HL-60 (cell line): ENCODE measurements at regions not wholly inside any gene's neighbourhood (a gene's known extent, or its start where the extent isn't known, plus 50 kb on each side); places are given as distances from the start of the nearest gene placed in this dataset.

Experiments
- DNase-seq, 2 experiments: peaks; one replicate each; pipeline ENCODE4 v3.0.0-alpha.2; 2010 to 2020; ENCODE audit warnings: low read depth in 1 of 2, low spot score in 1 of 2
- H3K27ac ChIP-seq: fragments of 250-450 bp; sonication (Bioruptor Pico); replicated peaks from 2 replicates; pipeline ENCODE4 v1.5.1; 2020; ENCODE audit warnings: mild to moderate bottlenecking, moderate library complexity
- H3K27me3 ChIP-seq: fragments of 250-450 bp; sonication (Bioruptor Pico); 2 replicates; pipeline ENCODE4 v1.5.1; 2021; ENCODE audit warnings: mild to moderate bottlenecking, moderate library complexity; ENCODE audit not compliant: insufficient read depth, poor library complexity, severe bottlenecking
- H3K4me3 ChIP-seq: replicated peaks from 2 replicates; pipeline ENCODE4 v1.5.1; 2011; ENCODE audit warnings: mild to moderate bottlenecking, control low read depth, low read length; ENCODE audit not compliant: insufficient read depth
- GABPA ChIP-seq: IDR thresholded peaks from 2 replicates; pipeline ENCODE4 v1.6.1; 2012; ENCODE audit warnings: low read depth
- POLR2AphosphoS5 ChIP-seq: IDR thresholded peaks from 2 replicates; pipeline ENCODE4 v1.6.1; 2012; ENCODE audit warnings: low read depth
- SPI1 ChIP-seq: IDR thresholded peaks from 2 replicates; pipeline ENCODE4 v1.6.1; 2012; ENCODE audit warnings: low read depth, mild to moderate bottlenecking, borderline replicate concordance
- TF ChIP-seq, protein P1 (sequence below): IDR thresholded peaks from one replicate; pipeline ENCODE4 v1.5.1; 2011; ENCODE audit warnings: low read length, control low read depth, inconsistent platforms; ENCODE audit not compliant: insufficient read depth
- TF ChIP-seq, protein P2 (sequence below): IDR thresholded peaks from 2 replicates; pipeline ENCODE4 v1.6.1; 2012; ENCODE audit warnings: low read depth; ENCODE audit not compliant: insufficient replicate concordance

DNA sequence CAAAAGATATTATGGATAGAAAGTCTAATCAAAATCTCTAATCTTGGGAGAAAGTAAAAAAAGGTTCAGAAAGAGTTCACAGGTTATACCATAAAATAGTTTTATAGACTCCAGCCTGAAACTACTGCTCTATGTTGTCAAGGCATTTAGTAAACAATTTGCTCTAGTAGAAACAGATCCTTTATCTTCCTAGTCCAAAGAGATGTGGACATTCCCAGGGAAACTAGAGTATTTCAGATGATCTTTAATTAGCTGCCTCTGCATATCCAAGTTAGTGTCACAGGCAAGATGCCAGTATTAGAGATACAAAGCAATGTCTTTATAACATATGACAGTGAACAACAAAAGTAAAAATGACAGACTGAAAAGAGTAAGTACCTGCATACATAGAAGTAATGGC is 708.6 kb downstream of the CCDC85A start:
- Histone ChIP-seq H3K27me3 (no peaks in the 10 kb centered on the region), H3K27ac (no peak overlapping the region), H3K4me3 (no peak overlapping the region)
- DNase-seq = no peak
- TF ChIP-seq SPI1 (no peak), POLR2AphosphoS5 (no peak), GABPA (no peak)
- TF ChIP-seq, protein P1, sequence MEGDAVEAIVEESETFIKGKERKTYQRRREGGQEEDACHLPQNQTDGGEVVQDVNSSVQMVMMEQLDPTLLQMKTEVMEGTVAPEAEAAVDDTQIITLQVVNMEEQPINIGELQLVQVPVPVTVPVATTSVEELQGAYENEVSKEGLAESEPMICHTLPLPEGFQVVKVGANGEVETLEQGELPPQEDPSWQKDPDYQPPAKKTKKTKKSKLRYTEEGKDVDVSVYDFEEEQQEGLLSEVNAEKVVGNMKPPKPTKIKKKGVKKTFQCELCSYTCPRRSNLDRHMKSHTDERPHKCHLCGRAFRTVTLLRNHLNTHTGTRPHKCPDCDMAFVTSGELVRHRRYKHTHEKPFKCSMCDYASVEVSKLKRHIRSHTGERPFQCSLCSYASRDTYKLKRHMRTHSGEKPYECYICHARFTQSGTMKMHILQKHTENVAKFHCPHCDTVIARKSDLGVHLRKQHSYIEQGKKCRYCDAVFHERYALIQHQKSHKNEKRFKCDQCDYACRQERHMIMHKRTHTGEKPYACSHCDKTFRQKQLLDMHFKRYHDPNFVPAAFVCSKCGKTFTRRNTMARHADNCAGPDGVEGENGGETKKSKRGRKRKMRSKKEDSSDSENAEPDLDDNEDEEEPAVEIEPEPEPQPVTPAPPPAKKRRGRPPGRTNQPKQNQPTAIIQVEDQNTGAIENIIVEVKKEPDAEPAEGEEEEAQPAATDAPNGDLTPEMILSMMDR = no peak
- TF ChIP-seq, protein P2, sequence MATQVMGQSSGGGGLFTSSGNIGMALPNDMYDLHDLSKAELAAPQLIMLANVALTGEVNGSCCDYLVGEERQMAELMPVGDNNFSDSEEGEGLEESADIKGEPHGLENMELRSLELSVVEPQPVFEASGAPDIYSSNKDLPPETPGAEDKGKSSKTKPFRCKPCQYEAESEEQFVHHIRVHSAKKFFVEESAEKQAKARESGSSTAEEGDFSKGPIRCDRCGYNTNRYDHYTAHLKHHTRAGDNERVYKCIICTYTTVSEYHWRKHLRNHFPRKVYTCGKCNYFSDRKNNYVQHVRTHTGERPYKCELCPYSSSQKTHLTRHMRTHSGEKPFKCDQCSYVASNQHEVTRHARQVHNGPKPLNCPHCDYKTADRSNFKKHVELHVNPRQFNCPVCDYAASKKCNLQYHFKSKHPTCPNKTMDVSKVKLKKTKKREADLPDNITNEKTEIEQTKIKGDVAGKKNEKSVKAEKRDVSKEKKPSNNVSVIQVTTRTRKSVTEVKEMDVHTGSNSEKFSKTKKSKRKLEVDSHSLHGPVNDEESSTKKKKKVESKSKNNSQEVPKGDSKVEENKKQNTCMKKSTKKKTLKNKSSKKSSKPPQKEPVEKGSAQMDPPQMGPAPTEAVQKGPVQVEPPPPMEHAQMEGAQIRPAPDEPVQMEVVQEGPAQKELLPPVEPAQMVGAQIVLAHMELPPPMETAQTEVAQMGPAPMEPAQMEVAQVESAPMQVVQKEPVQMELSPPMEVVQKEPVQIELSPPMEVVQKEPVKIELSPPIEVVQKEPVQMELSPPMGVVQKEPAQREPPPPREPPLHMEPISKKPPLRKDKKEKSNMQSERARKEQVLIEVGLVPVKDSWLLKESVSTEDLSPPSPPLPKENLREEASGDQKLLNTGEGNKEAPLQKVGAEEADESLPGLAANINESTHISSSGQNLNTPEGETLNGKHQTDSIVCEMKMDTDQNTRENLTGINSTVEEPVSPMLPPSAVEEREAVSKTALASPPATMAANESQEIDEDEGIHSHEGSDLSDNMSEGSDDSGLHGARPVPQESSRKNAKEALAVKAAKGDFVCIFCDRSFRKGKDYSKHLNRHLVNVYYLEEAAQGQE = no peak

DNA sequence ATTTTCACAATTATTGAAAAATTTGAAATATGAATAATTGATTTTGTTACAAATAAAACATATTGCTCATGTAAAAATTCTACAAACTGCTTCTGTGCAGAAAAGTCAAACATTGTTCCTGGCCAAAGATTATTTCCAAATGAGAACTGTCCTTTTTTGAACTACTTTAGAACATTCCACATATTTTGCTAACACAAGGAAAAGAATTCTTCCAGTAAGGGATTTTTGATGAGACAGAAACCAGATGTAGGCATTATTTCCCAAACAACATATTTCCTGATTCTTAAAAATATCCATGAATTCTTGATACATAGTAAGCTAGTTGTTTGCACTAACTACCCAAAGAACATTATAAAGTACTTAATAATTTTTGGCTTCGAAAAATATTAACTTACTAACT is 715.2 kb downstream of the CCDC85A start:
- TF ChIP-seq, protein P2 = no peak
- TF ChIP-seq GABPA (no peak), POLR2AphosphoS5 (no peak), SPI1 (no peak)
- TF ChIP-seq, protein P1 = no peak
- H3K27ac ChIP-seq = no peak overlapping the region

DNA sequence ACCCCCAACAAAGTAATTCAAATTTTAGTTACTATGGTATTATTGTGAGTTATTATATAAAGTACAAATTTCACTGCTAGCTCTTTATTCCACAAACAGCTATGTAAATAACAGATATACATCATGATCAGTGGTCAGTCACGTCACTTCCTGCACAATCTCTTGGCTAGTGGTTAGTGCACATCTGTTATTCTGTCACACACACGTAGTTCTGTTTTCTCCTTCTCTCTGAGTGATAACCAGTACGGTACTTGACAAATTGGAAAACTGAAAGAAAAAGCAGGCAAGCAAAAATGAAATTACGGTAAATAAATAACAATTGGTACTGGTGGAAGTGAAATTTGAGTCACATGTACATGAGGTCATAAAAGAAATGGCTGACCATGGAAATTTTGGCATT is 728.7 kb downstream of the CCDC85A start:
- Histone ChIP-seq H3K27ac (no peak overlapping the region), H3K4me3 (no peak overlapping the region), H3K27me3 (no peaks in the 10 kb centered on the region)
- no peak for DNase-seq
- no peak for TF ChIP-seq POLR2AphosphoS5
- TF ChIP-seq, protein P1 = no peak

More for the DNA sequence above, 715.2 kb downstream of the CCDC85A start:
- no peak for DNase-seq
- H3K4me3 ChIP-seq = no peak overlapping the region
- no peaks in the 10 kb centered on the region for H3K27me3 ChIP-seq

DNA sequence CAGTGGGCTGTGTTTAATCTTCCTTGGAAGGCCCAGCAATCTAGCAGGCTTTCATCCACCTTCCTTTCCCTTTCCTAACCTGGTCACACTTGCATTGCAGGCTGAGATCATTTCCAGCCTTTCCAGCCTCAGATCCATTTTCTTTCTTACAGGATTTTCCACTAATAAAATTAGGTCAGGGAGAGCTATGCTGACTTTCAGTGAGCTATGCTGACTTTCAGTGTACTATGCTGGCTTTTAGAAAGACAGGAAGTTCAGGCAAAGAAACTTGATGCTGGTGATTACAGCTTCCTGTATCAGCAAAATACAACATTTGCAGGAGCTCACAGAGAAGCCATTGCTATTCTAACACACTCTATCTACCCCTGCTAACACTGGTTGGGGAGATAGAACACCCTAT is 735.0 kb downstream of the CCDC85A start:
- Histone ChIP-seq H3K27ac (no peak overlapping the region), H3K27me3 (no peaks in the 10 kb centered on the region), H3K4me3 (no peak overlapping the region)
- no peak for DNase-seq
- TF ChIP-seq, protein P2 = no peak
- TF ChIP-seq, protein P1 = no peak
- TF ChIP-seq SPI1 (no peak), POLR2AphosphoS5 (no peak), GABPA (no peak)
